AG04450 (cell line): ENCODE measurements at regions not wholly inside any gene's neighbourhood (a gene's known extent, or its start where the extent isn't known, plus 50 kb on each side); places are given as distances from the start of the nearest gene placed in this dataset.

Source experiments
- CTCF ChIA-PET: fragments of 300-600, 350-600 bp; formaldehyde crosslinking; extraction: SDS; loops from one replicate; lab custom pipeline; 2022; ENCODE audit warnings: antibody characterized with exemption, inconsistent platforms; lab: Charles Lee
- POLR2A ChIA-PET: fragments of 350-600 bp; formaldehyde crosslinking; extraction: SDS; loops from one replicate; lab custom pipeline; 2021; ENCODE audit warnings: antibody characterized with exemption, inconsistent platforms; lab: Yijun Ruan, JAX
- DNase-seq: peaks from one replicate; pipeline ENCODE4 v3.0.0-alpha.2; 2011; ENCODE audit warnings: low read depth, low spot score
- H3K27ac ChIP-seq: one replicate; pipeline ENCODE4 v1.5.1; 2012; ENCODE audit warnings: low read depth, low read length, control low read depth
- H3K27me3 ChIP-seq: one replicate; pipeline ENCODE4 v1.6.0; 2012; ENCODE audit warnings: low read length; ENCODE audit not compliant: control insufficient read depth, insufficient read depth
- H3K4me3 ChIP-seq: 2 replicates; pipeline ENCODE4 v1.5.1; 2011; ENCODE audit warnings: mild to moderate bottlenecking, low read depth, low read length, control low read depth
- H3K9me3 ChIP-seq: 2 replicates; pipeline ENCODE4 v1.5.1; 2012; ENCODE audit warnings: low read length; ENCODE audit not compliant: control insufficient read depth, insufficient read depth
- TF ChIP-seq, protein P1 (sequence below): IDR thresholded peaks from 2 replicates; pipeline ENCODE4 v1.5.1; 2011; ENCODE audit warnings: low read depth, low read length, control low read depth, inconsistent platforms

DNA sequence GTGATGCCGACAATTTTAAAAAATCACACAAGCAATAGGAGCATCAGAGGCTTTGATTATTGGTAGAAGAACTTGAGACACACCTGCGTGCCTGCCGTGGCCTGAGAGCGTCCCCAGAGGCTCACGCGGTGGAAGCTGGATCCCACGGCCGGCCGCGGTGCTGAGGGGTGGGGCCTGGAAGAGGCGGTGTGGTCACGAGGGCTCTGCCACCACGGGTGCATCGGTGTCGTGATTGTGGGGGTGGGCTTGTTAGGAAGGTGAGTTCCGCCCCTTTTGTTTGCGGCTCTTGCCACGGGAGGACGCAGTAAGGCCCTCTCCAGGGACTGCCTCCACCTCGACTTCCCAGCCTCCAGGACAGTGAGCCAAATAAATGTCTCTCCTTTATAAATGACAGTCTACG is 77.2 kb upstream of the ADRA2C start:
- Histone ChIP-seq H3K27ac (no peak overlapping the region), H3K4me3 (no peak overlapping the region), H3K27me3 (peaks cover 3% of the 10 kb centered on the region), H3K9me3 (no peaks in the 10 kb centered on the region; the same call in 1 of the 2 replicates)
- TF ChIP-seq, protein P1, sequence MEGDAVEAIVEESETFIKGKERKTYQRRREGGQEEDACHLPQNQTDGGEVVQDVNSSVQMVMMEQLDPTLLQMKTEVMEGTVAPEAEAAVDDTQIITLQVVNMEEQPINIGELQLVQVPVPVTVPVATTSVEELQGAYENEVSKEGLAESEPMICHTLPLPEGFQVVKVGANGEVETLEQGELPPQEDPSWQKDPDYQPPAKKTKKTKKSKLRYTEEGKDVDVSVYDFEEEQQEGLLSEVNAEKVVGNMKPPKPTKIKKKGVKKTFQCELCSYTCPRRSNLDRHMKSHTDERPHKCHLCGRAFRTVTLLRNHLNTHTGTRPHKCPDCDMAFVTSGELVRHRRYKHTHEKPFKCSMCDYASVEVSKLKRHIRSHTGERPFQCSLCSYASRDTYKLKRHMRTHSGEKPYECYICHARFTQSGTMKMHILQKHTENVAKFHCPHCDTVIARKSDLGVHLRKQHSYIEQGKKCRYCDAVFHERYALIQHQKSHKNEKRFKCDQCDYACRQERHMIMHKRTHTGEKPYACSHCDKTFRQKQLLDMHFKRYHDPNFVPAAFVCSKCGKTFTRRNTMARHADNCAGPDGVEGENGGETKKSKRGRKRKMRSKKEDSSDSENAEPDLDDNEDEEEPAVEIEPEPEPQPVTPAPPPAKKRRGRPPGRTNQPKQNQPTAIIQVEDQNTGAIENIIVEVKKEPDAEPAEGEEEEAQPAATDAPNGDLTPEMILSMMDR: no peak
- ChIA-PET POLR2A (no interaction called here), CTCF (no interaction called here)
- no peak for DNase-seq

DNA sequence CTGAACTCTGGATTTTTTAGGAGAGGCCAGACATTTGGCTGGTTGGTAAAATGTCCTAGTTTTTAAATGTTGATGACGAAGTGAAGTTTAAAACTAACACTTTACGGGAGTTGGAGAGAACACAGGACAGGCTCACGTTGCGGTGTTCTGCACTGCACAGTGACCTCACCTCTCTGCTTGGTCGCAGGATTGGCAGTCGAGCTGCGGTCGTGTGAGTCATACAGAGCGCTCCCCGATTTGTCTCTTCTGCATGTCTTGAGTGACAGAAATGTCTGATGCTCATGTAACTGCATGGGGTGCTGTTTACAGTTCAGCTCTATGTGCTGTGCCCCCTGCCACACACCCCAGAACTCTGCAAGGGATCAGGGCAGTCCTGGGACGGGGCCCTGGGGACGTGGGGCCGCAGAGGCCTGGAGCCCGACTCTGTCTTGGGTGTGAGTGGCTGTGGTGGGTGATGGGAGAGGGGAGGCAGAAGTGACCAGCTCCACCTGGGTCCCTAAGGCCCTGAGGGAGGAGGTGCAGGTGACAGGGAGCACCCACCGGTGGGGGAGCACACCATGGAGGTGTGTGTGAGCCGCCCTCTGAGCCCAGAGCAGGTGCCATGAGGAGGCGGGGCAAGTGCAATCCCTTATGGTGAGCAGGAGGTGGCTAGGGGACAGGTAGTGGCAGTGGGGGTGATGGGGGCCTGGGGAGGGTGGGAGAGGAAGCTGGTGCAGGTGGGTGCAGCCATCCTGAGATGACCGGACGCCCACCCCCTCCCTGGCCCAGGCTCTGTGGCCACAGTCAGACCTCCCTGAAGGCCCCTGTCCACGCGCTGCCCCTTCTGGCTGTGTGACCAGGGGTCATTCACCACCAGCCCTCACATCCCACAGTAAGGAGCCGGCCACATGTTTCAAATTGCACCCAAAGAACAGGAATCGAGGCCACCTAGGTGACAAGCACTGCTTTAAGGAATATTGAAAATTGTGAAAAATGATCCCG is 77.9 kb upstream of the ADRA2C start:
- POLR2A ChIA-PET: no interaction called here
- TF ChIP-seq, protein P1: no peak
- Histone ChIP-seq H3K4me3 (no peak overlapping the region), H3K9me3 (no peaks in the 10 kb centered on the region; the same call in 1 of the 2 replicates), H3K27me3 (peaks cover 3% of the 10 kb centered on the region), H3K27ac (no peak overlapping the region)
- no peak for DNase-seq
- CTCF ChIA-PET: no interaction called here

DNA sequence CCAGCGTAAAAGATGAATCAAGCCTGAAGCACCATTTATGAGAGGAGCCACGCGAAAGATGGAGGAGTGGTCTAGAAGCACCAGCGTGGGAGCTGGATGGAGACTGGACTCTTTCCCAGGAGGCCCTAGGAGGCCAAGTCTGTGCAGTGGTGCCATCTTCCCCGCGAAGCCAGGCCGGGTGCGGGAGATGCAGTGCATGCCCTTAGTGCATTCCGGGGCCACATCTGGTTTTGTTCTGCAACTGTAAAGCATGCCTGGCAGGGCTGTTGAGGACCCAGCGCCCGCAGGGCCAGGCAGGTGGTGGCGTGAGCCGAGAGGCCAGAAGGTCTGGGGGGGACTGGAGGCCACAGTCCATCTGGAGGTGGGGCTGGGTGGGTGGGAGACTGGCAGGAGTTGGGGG is 78.6 kb upstream of the ADRA2C start:
- ChIA-PET CTCF (no interaction called here), POLR2A (no interaction called here)
- TF ChIP-seq, protein P1: no peak
- Histone ChIP-seq H3K27me3 (peaks cover 3% of the 10 kb centered on the region), H3K4me3 (no peak overlapping the region), H3K27ac (no peak overlapping the region), H3K9me3 (no peaks in the 10 kb centered on the region; the same call in 1 of the 2 replicates)
- DNase-seq: no peak

DNA sequence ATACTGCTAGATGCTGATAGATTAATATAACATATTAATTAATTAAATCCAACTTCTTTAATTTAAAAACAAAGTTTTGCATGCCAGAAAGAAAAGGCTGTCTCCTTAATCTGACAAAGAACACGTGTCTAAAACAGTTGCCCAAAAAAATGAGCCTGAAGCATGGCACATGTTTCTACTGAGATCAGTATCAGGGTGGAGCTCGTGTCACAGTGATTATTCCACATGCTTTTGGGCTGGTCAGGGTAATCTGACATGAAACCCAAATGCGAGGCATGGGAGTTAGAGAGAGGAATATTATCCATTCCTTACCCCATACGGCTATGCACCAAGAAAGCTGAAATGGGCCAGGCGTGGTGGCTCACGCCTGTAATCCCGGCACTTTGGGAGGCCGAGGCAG is 79.4 kb upstream of the ADRA2C start:
- Histone ChIP-seq H3K27ac (no peak overlapping the region), H3K4me3 (no peak overlapping the region), H3K9me3 (no peaks in the 10 kb centered on the region; the same call in 1 of the 2 replicates), H3K27me3 (peaks cover 3% of the 10 kb centered on the region)
- ChIA-PET POLR2A (no interaction called here), CTCF (no interaction called here)
- TF ChIP-seq, protein P1: no peak
- no peak for DNase-seq

DNA sequence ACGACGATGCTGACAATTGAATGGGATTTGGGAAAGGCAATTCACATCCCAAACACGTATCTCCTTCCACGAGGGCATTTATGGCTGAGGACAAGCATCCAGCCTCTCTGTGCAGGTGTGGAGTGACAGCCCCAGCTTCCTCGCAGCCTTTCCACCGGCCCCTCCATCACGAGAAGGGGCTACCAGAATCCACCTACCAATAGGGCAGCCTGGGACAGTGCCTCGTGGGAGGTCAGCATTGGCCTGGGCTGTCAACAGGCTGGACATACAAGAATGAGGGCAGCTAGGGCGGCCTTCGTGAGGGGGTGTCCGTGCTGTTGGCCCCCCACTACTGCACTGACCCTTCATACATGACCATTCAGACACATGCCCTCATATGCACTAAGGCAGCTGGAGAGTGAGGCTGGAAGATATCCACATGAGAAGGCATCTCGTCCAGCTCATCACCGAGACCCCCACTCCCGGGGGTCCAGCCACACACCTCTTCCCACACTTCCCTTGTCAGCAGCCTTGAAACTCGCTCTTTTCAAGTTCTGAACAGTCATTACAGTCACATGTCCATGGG is 81.0 kb upstream of the ADRA2C start:
- H3K27me3 ChIP-seq: peaks cover 3% of the 10 kb centered on the region

More for the DNA sequence above, 81.0 kb upstream of the ADRA2C start:
- POLR2A ChIA-PET: no interaction called here
- DNase-seq: no peak
- no peak overlapping the region for H3K27ac ChIP-seq
- CTCF ChIA-PET: no interaction called here
- H3K4me3 ChIP-seq: no peak overlapping the region
- TF ChIP-seq, protein P1: no peak
- H3K9me3 ChIP-seq: no peaks in the 10 kb centered on the region; the same call in 1 of the 2 replicates
